ENCODE measurements at regions not wholly inside any gene's neighbourhood (a gene's known extent, or its start where the extent isn't known, plus 50 kb on each side); places are given as distances from the start of the nearest gene placed in this dataset.
A peak's percentile ranks its signal among the peaks of the same experiment; 100 is the strongest.

DNA sequence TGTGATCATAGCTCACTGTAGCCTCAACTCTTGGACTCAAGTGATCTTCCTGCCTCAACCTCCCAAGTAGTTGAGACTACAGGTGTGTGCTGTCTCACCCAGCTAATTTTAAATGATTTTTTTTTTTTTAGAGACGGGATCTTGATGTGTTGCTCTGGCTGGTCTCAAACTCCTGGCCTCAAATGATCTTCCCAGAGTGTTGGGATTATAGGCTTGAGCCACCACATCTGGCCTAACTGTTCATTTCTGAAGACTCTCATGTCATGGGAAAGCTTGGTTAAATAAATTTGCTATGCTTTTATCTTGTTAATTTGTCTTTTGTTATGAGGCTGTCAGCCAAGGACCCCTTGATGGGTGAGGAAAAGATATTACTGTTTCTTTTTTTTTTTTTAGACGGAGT is 134.0 kb downstream of the MIS18A start:
- in situ Hi-C loops (cut with MboI), result no loop called here
- no peaks in the 10 kb centered on the region for H3K9me3 ChIP-seq (ENCODE audit: low read depth)
- no peaks in the 10 kb centered on the region for H3K9me2 ChIP-seq (ENCODE audit: insufficient read depth)
- no peak for DNase-seq
- H4K20me1 ChIP-seq (ENCODE audit: insufficient read depth), result no peaks in the 10 kb centered on the region
- TF ChIP-seq EZH2 (IDR thresholded peaks at IDR 0.05; ENCODE audit: insufficient read depth, poor library complexity, severe bottlenecking), result no peak
- TF ChIP-seq EZH2phosphoT487 (IDR thresholded peaks at IDR 0.05; ENCODE audit: insufficient read depth, low read depth), result no peak
- H3F3A ChIP-seq (ENCODE audit: insufficient read depth), result no peaks in the 10 kb centered on the region
- no peak overlapping the region for H3K4me2 ChIP-seq (ENCODE audit: unreplicated experiment)
- H3K27me3 ChIP-seq (replicated peaks; ENCODE audit: insufficient read depth), result no peaks in the 10 kb centered on the region
- no peak overlapping the region for H3K4me3 ChIP-seq
- H3K36me3 ChIP-seq (ENCODE audit: low read depth), result no peaks in the 10 kb centered on the region
- no peak overlapping the region for H3K27ac ChIP-seq
- no peaks in the 10 kb centered on the region for H3K4me1 ChIP-seq (ENCODE audit: insufficient read depth)
- no peak overlapping the region for H3K9ac ChIP-seq
- WGBS, 2 experiments (ENCODE audit: low coverage in 1 of 2, low lambda C conversion rate in 2 of 2, missing lambda C conversion rate in 2 of 2), result 52 to 63% methylated on average over 2 of the region's 2 CpGs
- no peaks in the 10 kb centered on the region for H3K79me2 ChIP-seq (ENCODE audit: insufficient read depth)
- H2AFZ ChIP-seq, result no peak overlapping the region

DNA sequence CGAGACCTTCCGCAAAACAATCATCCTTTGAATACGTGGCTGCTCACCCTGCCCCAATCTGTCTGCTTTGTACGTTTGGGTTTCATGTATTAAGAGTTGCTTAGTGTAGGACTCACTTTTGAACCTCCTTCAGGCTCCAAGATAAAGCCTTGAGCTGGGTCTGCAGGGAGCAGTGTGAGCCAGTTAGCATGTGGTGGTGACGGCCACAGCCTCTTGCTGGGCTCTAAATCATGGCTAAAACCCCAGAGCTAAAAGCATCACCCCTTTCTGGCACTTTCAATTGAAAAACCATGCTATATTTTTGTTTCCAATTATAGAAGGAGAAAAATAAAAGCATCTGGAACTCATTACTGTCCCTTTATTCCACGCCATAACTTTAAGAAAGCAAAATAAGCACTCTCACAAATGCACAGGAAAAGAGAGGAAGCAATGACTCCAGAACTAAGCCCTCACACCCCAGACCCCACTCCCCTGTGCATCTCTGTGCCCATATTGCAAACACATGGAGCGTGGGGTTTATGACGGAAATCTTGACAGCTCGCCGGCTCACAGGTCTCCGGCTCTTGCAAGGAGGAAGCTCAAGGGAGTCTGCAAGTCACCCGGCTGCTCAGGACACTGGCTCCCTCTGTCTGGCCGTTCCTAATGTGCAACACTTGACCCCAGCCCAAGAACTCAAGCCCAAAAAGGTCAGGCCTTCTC is 135.5 kb downstream of the MIS18A start:
- no peaks in the 10 kb centered on the region for H3K36me3 ChIP-seq (ENCODE audit: low read depth)
- no peaks in the 10 kb centered on the region for H3K9me2 ChIP-seq (ENCODE audit: insufficient read depth)
- no peaks in the 10 kb centered on the region for H3F3A ChIP-seq (ENCODE audit: insufficient read depth)
- 11 to 17% methylated on average over 12 to 13 of the region's 13 CpGs for WGBS, 2 experiments (ENCODE audit: low coverage in 1 of 2, low lambda C conversion rate in 2 of 2, missing lambda C conversion rate in 2 of 2)
- no peak overlapping the region for H3K4me2 ChIP-seq (ENCODE audit: unreplicated experiment)
- in situ Hi-C loops (cut with MboI), result no loop called here
- no peaks in the 10 kb centered on the region for H4K20me1 ChIP-seq (ENCODE audit: insufficient read depth)
- 0 out of 2 replicates have a peak overlapping the region, but pooled peaks have one; percentile 29 for H3K4me3 ChIP-seq
- H3K9ac ChIP-seq, result no peak overlapping the region
- DNase-seq, result peak; percentile 53
- H3K27ac ChIP-seq, result no peak overlapping the region
- H3K9me3 ChIP-seq (ENCODE audit: low read depth), result no peaks in the 10 kb centered on the region
- H3K4me1 ChIP-seq (ENCODE audit: insufficient read depth), result no peaks in the 10 kb centered on the region
- TF ChIP-seq EZH2 (IDR thresholded peaks at IDR 0.05; ENCODE audit: insufficient read depth, poor library complexity, severe bottlenecking) (no peak), EZH2phosphoT487 (IDR thresholded peaks at IDR 0.05; ENCODE audit: insufficient read depth, low read depth) (no peak)
- 0 out of 2 replicates have a peak overlapping the region, but pooled peaks have one; percentile 12 for H2AFZ ChIP-seq
- H3K27me3 ChIP-seq (replicated peaks; ENCODE audit: insufficient read depth), result no peaks in the 10 kb centered on the region
- H3K79me2 ChIP-seq (ENCODE audit: insufficient read depth), result no peaks in the 10 kb centered on the region

GRCh38 chr21:32141318-32141633 is 137.6 kb downstream of the MIS18A start:
- 24 to 32% methylated on average over 3 of the region's 3 CpGs for WGBS, 2 experiments (ENCODE audit: low coverage in 1 of 2, low lambda C conversion rate in 2 of 2, missing lambda C conversion rate in 2 of 2)
- H3K4me2 ChIP-seq (ENCODE audit: unreplicated experiment), result no peak overlapping the region

GRCh38 chr21:32140604-32141317 is 138.1 kb downstream of the MIS18A start:
- Histone ChIP-seq H2AFZ (no peak overlapping the region), H3F3A (ENCODE audit: insufficient read depth) (0 out of 2 replicates have a peak, but pooled peaks cover 3% of the 10 kb centered on the region), H3K36me3 (ENCODE audit: low read depth) (no peaks in the 10 kb centered on the region), H3K27ac (no peak overlapping the region), H3K27me3 (replicated peaks; ENCODE audit: insufficient read depth) (no peaks in the 10 kb centered on the region), H3K4me3 (no peak overlapping the region), H3K9me2 (ENCODE audit: insufficient read depth) (no peaks in the 10 kb centered on the region), H4K20me1 (ENCODE audit: insufficient read depth) (no peaks in the 10 kb centered on the region), H3K4me2 (ENCODE audit: unreplicated experiment) (no peak overlapping the region), H3K9me3 (ENCODE audit: low read depth) (no peaks in the 10 kb centered on the region), H3K79me2 (ENCODE audit: insufficient read depth) (no peaks in the 10 kb centered on the region), H3K9ac (no peak overlapping the region), H3K4me1 (ENCODE audit: insufficient read depth) (peaks cover 4% of the 10 kb centered on the region)
- in situ Hi-C loops (cut with MboI), result no loop called here
- DNase-seq, result peak; percentile 29
- 12% methylated on average over 8 to 9 of the region's 9 CpGs for WGBS, 2 experiments (ENCODE audit: low coverage in 1 of 2, low lambda C conversion rate in 2 of 2, missing lambda C conversion rate in 2 of 2)
- no peak for TF ChIP-seq EZH2 (IDR thresholded peaks at IDR 0.05; ENCODE audit: insufficient read depth, poor library complexity, severe bottlenecking)
- TF ChIP-seq EZH2phosphoT487 (IDR thresholded peaks at IDR 0.05; ENCODE audit: insufficient read depth, low read depth), result no peak

More at GRCh38 chr21:32141318-32141633, 137.6 kb downstream of the MIS18A start:
- H3K9ac ChIP-seq, result no peak overlapping the region
- 0 out of 2 replicates have a peak, but pooled peaks cover under 1% of the 10 kb centered on the region for H3F3A ChIP-seq (ENCODE audit: insufficient read depth)
- no peaks in the 10 kb centered on the region for H3K9me3 ChIP-seq (ENCODE audit: low read depth)
- H2AFZ ChIP-seq, result no peak overlapping the region
- H3K4me3 ChIP-seq, result no peak overlapping the region
- H3K9me2 ChIP-seq (ENCODE audit: insufficient read depth), result no peaks in the 10 kb centered on the region
- H3K27me3 ChIP-seq (replicated peaks; ENCODE audit: insufficient read depth), result no peaks in the 10 kb centered on the region
- DNase-seq, result no peak
- H3K79me2 ChIP-seq (ENCODE audit: insufficient read depth), result no peaks in the 10 kb centered on the region
- in situ Hi-C loops (cut with MboI), result no loop called here
- H3K4me1 ChIP-seq (ENCODE audit: insufficient read depth), result no peaks in the 10 kb centered on the region
- TF ChIP-seq EZH2 (IDR thresholded peaks at IDR 0.05; ENCODE audit: insufficient read depth, poor library complexity, severe bottlenecking), result no peak
- TF ChIP-seq EZH2phosphoT487 (IDR thresholded peaks at IDR 0.05; ENCODE audit: insufficient read depth, low read depth), result no peak
- H3K27ac ChIP-seq, result no peak overlapping the region
- no peaks in the 10 kb centered on the region for H4K20me1 ChIP-seq (ENCODE audit: insufficient read depth)
- no peaks in the 10 kb centered on the region for H3K36me3 ChIP-seq (ENCODE audit: low read depth)
